ENCODE measurements at regions not wholly inside any gene's neighbourhood (a gene's known extent, or its start where the extent isn't known, plus 50 kb on each side); places are given as distances from the start of the nearest gene placed in this dataset.

GRCh38 chr10:3852147-3852904 lies 67.3 kb upstream of the KLF6 start (continued):
- TF ChIP-seq ATF7 (IDR thresholded peaks at IDR 0.05) (peak; percentile 97), CREB3 (tag; conservative IDR thresholded peaks at IDR 0.05; ENCODE audit: low read depth) (0 out of 2 replicates have a peak, but pooled peaks have one; percentile 52), TGIF2 (CRISPR knock-in tag; IDR thresholded peaks at IDR 0.05) (no peak), SMC3 (conservative IDR thresholded peaks at IDR 0.05; ENCODE audit: insufficient read depth, low read depth, low read length) (no peak), TFE3 (CRISPR knock-in tag; IDR thresholded peaks at IDR 0.05) (no peak; the same call in 1 of the 2 replicates), CBFA2T3 (IDR thresholded peaks at IDR 0.05) (peak; percentile 46), RAD21 (CRISPR knock-in tag; conservative IDR thresholded peaks at IDR 0.05 in 1 of 2, IDR thresholded peaks at IDR 0.05 in 1 of 2) (no peak), ZNF76 (CRISPR knock-in tag; IDR thresholded peaks at IDR 0.05; ENCODE audit: borderline replicate concordance) (no peak), SNIP1 (IDR thresholded peaks at IDR 0.05; ENCODE audit: low read depth) (no peak), HNRNPLL (IDR thresholded peaks at IDR 0.05; ENCODE audit: low read depth, low read length, poor library complexity, severe bottlenecking) (no peak), ZNF274 (IDR thresholded peaks at IDR 0.05; ENCODE audit: borderline replicate concordance, low read depth, low read length) (no peak), CBX3 (IDR thresholded peaks at IDR 0.05; ENCODE audit: borderline replicate concordance in 1 of 2, low read length in 2 of 2) (no peak)
- TF ChIP-seq, protein P1, sequence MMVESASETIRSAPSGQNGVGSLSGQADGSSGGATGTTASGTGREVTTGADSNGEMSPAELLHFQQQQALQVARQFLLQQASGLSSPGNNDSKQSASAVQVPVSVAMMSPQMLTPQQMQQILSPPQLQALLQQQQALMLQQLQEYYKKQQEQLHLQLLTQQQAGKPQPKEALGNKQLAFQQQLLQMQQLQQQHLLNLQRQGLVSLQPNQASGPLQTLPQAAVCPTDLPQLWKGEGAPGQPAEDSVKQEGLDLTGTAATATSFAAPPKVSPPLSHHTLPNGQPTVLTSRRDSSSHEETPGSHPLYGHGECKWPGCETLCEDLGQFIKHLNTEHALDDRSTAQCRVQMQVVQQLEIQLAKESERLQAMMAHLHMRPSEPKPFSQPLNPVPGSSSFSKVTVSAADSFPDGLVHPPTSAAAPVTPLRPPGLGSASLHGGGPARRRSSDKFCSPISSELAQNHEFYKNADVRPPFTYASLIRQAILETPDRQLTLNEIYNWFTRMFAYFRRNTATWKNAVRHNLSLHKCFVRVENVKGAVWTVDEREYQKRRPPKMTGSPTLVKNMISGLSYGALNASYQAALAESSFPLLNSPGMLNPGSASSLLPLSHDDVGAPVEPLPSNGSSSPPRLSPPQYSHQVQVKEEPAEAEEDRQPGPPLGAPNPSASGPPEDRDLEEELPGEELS (CRISPR knock-in tag; IDR thresholded peaks at IDR 0.05; ENCODE audit: borderline replicate concordance): no peak
- TF ChIP-seq, protein P2, sequence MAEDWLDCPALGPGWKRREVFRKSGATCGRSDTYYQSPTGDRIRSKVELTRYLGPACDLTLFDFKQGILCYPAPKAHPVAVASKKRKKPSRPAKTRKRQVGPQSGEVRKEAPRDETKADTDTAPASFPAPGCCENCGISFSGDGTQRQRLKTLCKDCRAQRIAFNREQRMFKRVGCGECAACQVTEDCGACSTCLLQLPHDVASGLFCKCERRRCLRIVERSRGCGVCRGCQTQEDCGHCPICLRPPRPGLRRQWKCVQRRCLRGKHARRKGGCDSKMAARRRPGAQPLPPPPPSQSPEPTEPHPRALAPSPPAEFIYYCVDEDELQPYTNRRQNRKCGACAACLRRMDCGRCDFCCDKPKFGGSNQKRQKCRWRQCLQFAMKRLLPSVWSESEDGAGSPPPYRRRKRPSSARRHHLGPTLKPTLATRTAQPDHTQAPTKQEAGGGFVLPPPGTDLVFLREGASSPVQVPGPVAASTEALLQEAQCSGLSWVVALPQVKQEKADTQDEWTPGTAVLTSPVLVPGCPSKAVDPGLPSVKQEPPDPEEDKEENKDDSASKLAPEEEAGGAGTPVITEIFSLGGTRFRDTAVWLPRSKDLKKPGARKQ (CRISPR knock-in tag; IDR thresholded peaks at IDR 0.05): no peak
- TF ChIP-seq, protein P3, sequence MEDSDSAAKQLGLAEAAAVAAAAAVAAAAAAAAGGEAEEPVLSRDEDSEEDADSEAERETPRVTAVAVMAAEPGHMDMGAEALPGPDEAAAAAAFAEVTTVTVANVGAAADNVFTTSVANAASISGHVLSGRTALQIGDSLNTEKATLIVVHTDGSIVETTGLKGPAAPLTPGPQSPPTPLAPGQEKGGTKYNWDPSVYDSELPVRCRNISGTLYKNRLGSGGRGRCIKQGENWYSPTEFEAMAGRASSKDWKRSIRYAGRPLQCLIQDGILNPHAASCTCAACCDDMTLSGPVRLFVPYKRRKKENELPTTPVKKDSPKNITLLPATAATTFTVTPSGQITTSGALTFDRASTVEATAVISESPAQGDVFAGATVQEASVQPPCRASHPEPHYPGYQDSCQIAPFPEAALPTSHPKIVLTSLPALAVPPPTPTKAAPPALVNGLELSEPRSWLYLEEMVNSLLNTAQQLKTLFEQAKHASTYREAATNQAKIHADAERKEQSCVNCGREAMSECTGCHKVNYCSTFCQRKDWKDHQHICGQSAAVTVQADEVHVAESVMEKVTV (CRISPR knock-in tag; IDR thresholded peaks at IDR 0.05): no peak
- TF ChIP-seq, protein P4, sequence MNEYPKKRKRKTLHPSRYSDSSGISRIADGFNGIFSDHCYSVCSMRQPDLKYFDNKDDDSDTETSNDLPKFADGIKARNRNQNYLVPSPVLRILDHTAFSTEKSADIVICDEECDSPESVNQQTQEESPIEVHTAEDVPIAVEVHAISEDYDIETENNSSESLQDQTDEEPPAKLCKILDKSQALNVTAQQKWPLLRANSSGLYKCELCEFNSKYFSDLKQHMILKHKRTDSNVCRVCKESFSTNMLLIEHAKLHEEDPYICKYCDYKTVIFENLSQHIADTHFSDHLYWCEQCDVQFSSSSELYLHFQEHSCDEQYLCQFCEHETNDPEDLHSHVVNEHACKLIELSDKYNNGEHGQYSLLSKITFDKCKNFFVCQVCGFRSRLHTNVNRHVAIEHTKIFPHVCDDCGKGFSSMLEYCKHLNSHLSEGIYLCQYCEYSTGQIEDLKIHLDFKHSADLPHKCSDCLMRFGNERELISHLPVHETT (CRISPR knock-in tag; conservative IDR thresholded peaks at IDR 0.05 in 1 of 2, IDR thresholded peaks at IDR 0.05 in 1 of 2): peak in 1 of 2 experiments; percentile 57; a peak in 1 of 4 replicates

All from K562 (cell line).